Progenitor cell of endocrine pancreas (in vitro differentiated cells): ENCODE measurements at regions not wholly inside any gene's neighbourhood (a gene's known extent, or its start where the extent isn't known, plus 50 kb on each side); places are given as distances from the start of the nearest gene placed in this dataset.

ENCODE experiments used
- DNase-seq: peaks from one replicate; pipeline ENCODE4 v3.0.0; 2021; ENCODE audit warnings: low spot score; ENCODE audit not compliant: unreplicated experiment
- H3K27ac Mint-ChIP-seq: 2 replicates; pipeline ENCODE4 v1.8.0; 2021; ENCODE audit warnings: mild to moderate bottlenecking, moderate library complexity, mixed read lengths
- H3K27me3 Mint-ChIP-seq: 2 replicates; pipeline ENCODE4 v1.8.0; 2021; ENCODE audit warnings: mixed read lengths
- H3K36me3 Mint-ChIP-seq: 2 replicates; pipeline ENCODE4 v1.8.0; 2022; ENCODE audit warnings: mixed read lengths; ENCODE audit not compliant: insufficient read depth
- H3K4me1 Mint-ChIP-seq: 2 replicates; pipeline ENCODE4 v1.8.0; 2021; ENCODE audit warnings: low read depth, mixed read lengths
- H3K4me3 Mint-ChIP-seq: 2 replicates; pipeline ENCODE4 v1.8.0; 2021; ENCODE audit warnings: low read depth, mild to moderate bottlenecking, moderate library complexity, mixed read lengths
- H3K9me3 Mint-ChIP-seq: 2 replicates; pipeline ENCODE4 v1.8.0; 2021; ENCODE audit warnings: low read depth, mixed read lengths
- CTCF ChIP-seq: fragments of 200-600 bp; sonication (generic); IDR thresholded peaks from one replicate; pipeline ENCODE4 v1.5.0; 2021; ENCODE audit warnings: antibody characterized with exemption, mild to moderate bottlenecking; ENCODE audit not compliant: unreplicated experiment

GRCh38 chr1:218494449-218494852 lies 149.3 kb downstream of the TGFB2 start:
- Mint-ChIP-seq H3K4me3 (no peak overlapping the region), H3K27me3 (no peaks in the 10 kb centered on the region), H3K36me3 (no peaks in the 10 kb centered on the region), H3K27ac (no peak overlapping the region), H3K4me1 (peaks cover 24% of the 10 kb centered on the region), H3K9me3 (peaks cover 4% of the 10 kb centered on the region)
- TF ChIP-seq CTCF: no peak
- DNase-seq: no peak

GRCh38 chr1:218495931-218496330 lies 150.8 kb downstream of the TGFB2 start:
- Mint-ChIP-seq H3K27ac (no peak overlapping the region), H3K4me3 (no peak overlapping the region), H3K4me1 (peaks cover 18% of the 10 kb centered on the region), H3K27me3 (no peaks in the 10 kb centered on the region), H3K36me3 (no peaks in the 10 kb centered on the region), H3K9me3 (peaks cover 4% of the 10 kb centered on the region)
- TF ChIP-seq CTCF: no peak
- DNase-seq: no peak

GRCh38 chr1:218496561-218496960 lies 151.4 kb downstream of the TGFB2 start:
- Mint-ChIP-seq H3K36me3 (no peaks in the 10 kb centered on the region), H3K4me3 (no peak overlapping the region), H3K9me3 (peaks cover 4% of the 10 kb centered on the region), H3K4me1 (peaks cover 18% of the 10 kb centered on the region), H3K27ac (no peak overlapping the region), H3K27me3 (no peaks in the 10 kb centered on the region)
- no peak for DNase-seq
- no peak for TF ChIP-seq CTCF

- no peaks in the 10 kb centered on the region for H3K27me3 Mint-ChIP-seq
- H3K9me3 Mint-ChIP-seq: no peaks in the 10 kb centered on the region
- no peak for DNase-seq
- no peak overlapping the region for H3K27ac Mint-ChIP-seq
- no peaks in the 10 kb centered on the region for H3K36me3 Mint-ChIP-seq
- TF ChIP-seq CTCF: no peak
- H3K4me1 Mint-ChIP-seq: peaks cover 18% of the 10 kb centered on the region
- H3K4me3 Mint-ChIP-seq: no peak overlapping the region
These were observed 153.2 kb downstream of the TGFB2 start for GRCh38 chr1:218498056-218498938.

GRCh38 chr1:218499011-218499691 lies 154.0 kb downstream of the TGFB2 start:
- no peak for TF ChIP-seq CTCF
- Mint-ChIP-seq H3K27ac (no peak overlapping the region), H3K4me1 (peaks cover 16% of the 10 kb centered on the region), H3K4me3 (no peak overlapping the region), H3K36me3 (no peaks in the 10 kb centered on the region), H3K27me3 (no peaks in the 10 kb centered on the region), H3K9me3 (no peaks in the 10 kb centered on the region)
- no peak for DNase-seq
